GM12878 (cell line): ENCODE measurements at regions not wholly inside any gene's neighbourhood (a gene's known extent, or its start where the extent isn't known, plus 50 kb on each side); places are given as distances from the start of the nearest gene placed in this dataset.

ENCODE experiments used
- ATAC-seq: fragments of 200-7000 bp; cut with Tn5 transposase; 3 replicates; pipeline ENCODE4 v1.9.1; 2020; ENCODE audit warnings: mild to moderate bottlenecking, moderate library complexity
- BruUV-seq: library from RNA; stranded (reverse); fragments of 400-500 nt; replicated peaks from 2 replicates; lab custom pipeline; 2021; lab: Mats Ljungman, UMichigan
- CTCF ChIA-PET: fragments of 300-600 bp; sonication (Branson Sonifier 250); formaldehyde crosslinking; extraction: SDS; loops from one replicate; lab custom pipeline; 2021; ENCODE audit warnings: inconsistent platforms; lab: Yijun Ruan, JAX
- POLR2A ChIA-PET: fragments of 350-600 bp; formaldehyde crosslinking; extraction: SDS; loops from one replicate; lab custom pipeline; 2021; ENCODE audit warnings: inconsistent platforms; lab: Charles Lee
- RAD21 ChIA-PET: fragments of 300-600 bp; sonication (Branson Sonifier 250); formaldehyde crosslinking; loops from one replicate; lab custom pipeline; 2023; ENCODE audit warnings: antibody characterized with exemption; ENCODE audit not compliant: unreplicated experiment; lab: Charles Lee
- SMC1A ChIA-PET: fragments of 300-600 bp; sonication (Branson Sonifier 250); formaldehyde crosslinking; loops from one replicate; lab custom pipeline; 2023; ENCODE audit not compliant: unreplicated experiment, uncharacterized antibody; lab: Charles Lee
- DNase-seq: peaks from one replicate; pipeline ENCODE4 v3.0.0-alpha.2; 2011; ENCODE audit warnings: low read depth, low spot score
- FAIRE-seq: peaks from 3 replicates; lab custom pipeline; 2011; peaks lifted over from hg19 to GRCh38; lab: Jason Lieb, UNC
- H2AFZ ChIP-seq: 2 replicates; pipeline ENCODE4 v1.6.0; 2011; ENCODE audit warnings: low read depth, low read length, control low read depth; ENCODE audit not compliant: control insufficient read depth
- H3K27ac ChIP-seq: 2 replicates; pipeline ENCODE4 v1.5.1; 2011; ENCODE audit warnings: control low read depth; ENCODE audit not compliant: control insufficient read depth, insufficient read depth
- H3K27me3 ChIP-seq, 2 experiments: replicated peaks in 1 of 2; 2 replicates each; pipeline versions ENCODE4 v1.6.0 to v1.6.1; 2011; ENCODE audit warnings: low read length in 1 of 2; ENCODE audit not compliant: control insufficient read depth in 2 of 2, insufficient read depth in 2 of 2
- H3K36me3 ChIP-seq, 2 experiments: 2 replicates each; pipeline ENCODE4 v1.5.1; 2011; ENCODE audit warnings: low read length in 1 of 2; ENCODE audit not compliant: control insufficient read depth in 2 of 2, insufficient read depth in 2 of 2
- H3K4me1 ChIP-seq: 2 replicates; pipeline ENCODE4 v1.6.1; 2011; ENCODE audit warnings: mild to moderate bottlenecking, low read length, moderate library complexity, mixed read lengths; ENCODE audit not compliant: control insufficient read depth, insufficient read depth
- H3K4me2 ChIP-seq: 2 replicates; pipeline ENCODE4 v1.6.0; 2011; ENCODE audit warnings: control low read depth; ENCODE audit not compliant: control insufficient read depth, insufficient read depth
- H3K4me3 ChIP-seq: fragments of 200-600 bp; sonication (generic); 2 replicates; pipeline ENCODE4 v1.5.1; 2016
- H3K79me2 ChIP-seq: 2 replicates; pipeline ENCODE4 v1.6.0; 2011; ENCODE audit warnings: low read length; ENCODE audit not compliant: control insufficient read depth, insufficient read depth
- H3K9ac ChIP-seq: 2 replicates; pipeline ENCODE4 v1.8.0; 2011; ENCODE audit warnings: low read length, control low read depth, mixed read lengths; ENCODE audit not compliant: control insufficient read depth, insufficient read depth
- H3K9me3 ChIP-seq: replicated peaks from 3 replicates; pipeline ENCODE4 v1.5.1; 2011; ENCODE audit warnings: mild to moderate bottlenecking, low read length; ENCODE audit not compliant: control insufficient read depth, insufficient read depth
- H4K20me1 ChIP-seq: 2 replicates; pipeline ENCODE4 v1.6.0; 2011; ENCODE audit not compliant: control insufficient read depth, insufficient read depth
- ETV6 ChIP-seq, 2 experiments: fragments of 450-650 bp in 1 of 2; IDR thresholded peaks in 1 of 2; conservative IDR thresholded peaks in 1 of 2; 2 replicates each; pipeline ENCODE4 v1.6.1; 2014; ENCODE audit warnings: antibody characterized with exemption in 1 of 2, borderline replicate concordance in 1 of 2, low read depth in 1 of 2, mild to moderate bottlenecking in 1 of 2, moderate library complexity in 1 of 2
- JUND ChIP-seq: IDR thresholded peaks from 2 replicates; pipeline ENCODE4 v1.6.1; 2012; ENCODE audit warnings: low read depth, mild to moderate bottlenecking, low read length, improper control_type of control experiment, moderate library complexity
- NR2F1 ChIP-seq: fragments of 450-650 bp; conservative IDR thresholded peaks from 2 replicates; pipeline ENCODE4 v1.6.1; 2017; ENCODE audit warnings: mild to moderate bottlenecking
- RUNX3 ChIP-seq: IDR thresholded peaks from 2 replicates; pipeline ENCODE4 v1.6.1; 2012; ENCODE audit warnings: low read length, inconsistent platforms
- TARDBP ChIP-seq: IDR thresholded peaks from 2 replicates; pipeline ENCODE4 v1.6.1; 2016; ENCODE audit warnings: borderline replicate concordance
- USF1 ChIP-seq: IDR thresholded peaks from 2 replicates; pipeline ENCODE4 v1.6.1; 2011; ENCODE audit warnings: borderline replicate concordance, low read depth, mild to moderate bottlenecking, moderate library complexity, mixed read lengths, low read length; ENCODE audit not compliant: insufficient read depth; ENCODE audit errors: extremely low read length
- ZBTB33 ChIP-seq: fragments of 450-650 bp; IDR thresholded peaks from 2 replicates; pipeline ENCODE4 v1.6.1; 2017; ENCODE audit warnings: mild to moderate bottlenecking
- ZNF24 ChIP-seq: fragments of 450-650 bp; IDR thresholded peaks from 2 replicates; pipeline ENCODE4 v1.6.1; 2017; ENCODE audit warnings: antibody characterized with exemption, mild to moderate bottlenecking
- ZNF592 ChIP-seq: fragments of 450-650 bp; IDR thresholded peaks from 2 replicates; pipeline ENCODE4 v1.6.1; 2017; ENCODE audit warnings: mild to moderate bottlenecking, moderate library complexity
- ZNF687 ChIP-seq: fragments of 450-650 bp; IDR thresholded peaks from 2 replicates; pipeline ENCODE4 v1.6.1; 2017; ENCODE audit warnings: mild to moderate bottlenecking, moderate library complexity
- WGBS: methylation state at CpG from one replicate; pipeline ENCODE4 v1.1.6; 2016; ENCODE audit warnings: low lambda C conversion rate; ENCODE audit not compliant: insufficient replicate concordance, insufficient coverage; ENCODE audit errors: missing lambda C conversion rate; 5-methylcytosine and 5-hydroxymethylcytosine counted together
- in situ Hi-C: fragments of 300-500 bp; cut with MboI; formaldehyde crosslinking; loops from 9 replicates; pipeline ENCODE4 v1.14.3; 2018; ENCODE audit warnings: mixed read lengths
- intact Hi-C: fragments of 100-400 bp; cut with micrococcal nuclease; formaldehyde crosslinking; loops from one replicate; pipeline ENCODE4 v1.14.2; 2022; ENCODE audit not compliant: unreplicated experiment

- Histone ChIP-seq H3K4me2 (no peak overlapping the region), H3K36me3 (no peaks in the 10 kb centered on the region), H3K79me2 (no peaks in the 10 kb centered on the region), H2AFZ (no peak overlapping the region), H3K27me3 (no peaks in the 10 kb centered on the region), H3K9ac (no peak overlapping the region), H3K27ac (no peak overlapping the region), H3K4me3 (no peak overlapping the region), H4K20me1 (no peaks in the 10 kb centered on the region), H3K9me3 (no peaks in the 10 kb centered on the region), H3K4me1 (no peaks in the 10 kb centered on the region)
- no TSS peak for BruUV-seq
- SMC1A ChIA-PET: interaction anchor here (0.9 kb wide), 1 partner anchor 436 kb away, joined by 3 read pairs; no protein-coding TSS in a partner anchor
- intact Hi-C loops (loop anchor here (10.0 kb wide), 1 partner anchor 1637 kb away; no protein-coding TSS in a partner anchor), in situ Hi-C loops (loop anchor here (10.0 to 25.0 kb wide), 3 partner anchors 437 to 1929 kb away; no protein-coding TSS in a partner anchor)
- POLR2A ChIA-PET: no interaction called here
- no peak for ATAC-seq
- 0% methylated on average over 1 of the region's 1 CpG for WGBS
- RAD21 ChIA-PET: no interaction called here
- no peak for DNase-seq
- FAIRE-seq: no peak
- CTCF ChIA-PET: interaction anchor here (2.2 kb wide), 1 partner anchor 434 kb away, joined by 19 read pairs; no protein-coding TSS in a partner anchor
- TF ChIP-seq USF1 (no peak), ZNF687 (no peak), RUNX3 (no peak), JUND (no peak), ETV6 (conservative IDR thresholded peaks at IDR 0.05 in 1 of 2, IDR thresholded peaks at IDR 0.05 in 1 of 2; ENCODE audit: borderline replicate concordance in 1 of 2, low read depth in 1 of 2) (no peak), ZNF24 (no peak), TARDBP (no peak), ZBTB33 (no peak), ZNF592 (no peak), NR2F1 (no peak)
Observed at GRCh38 chr3:163491714-163492113, 1586.6 kb downstream of the SI start.
